GM12878 (cell line): ENCODE measurements at regions not wholly inside any gene's neighbourhood (a gene's known extent, or its start where the extent isn't known, plus 50 kb on each side); places are given as distances from the start of the nearest gene placed in this dataset.

Experiments
- ATAC-seq: fragments of 200-7000 bp; cut with Tn5 transposase; 3 replicates; pipeline ENCODE4 v1.9.1; 2020; ENCODE audit warnings: mild to moderate bottlenecking, moderate library complexity
- BruUV-seq: library from RNA; stranded (reverse); fragments of 400-500 nt; replicated peaks from 2 replicates; lab custom pipeline; 2021; lab: Mats Ljungman, UMichigan
- CTCF ChIA-PET: fragments of 300-600 bp; sonication (Branson Sonifier 250); formaldehyde crosslinking; extraction: SDS; loops from one replicate; lab custom pipeline; 2021; ENCODE audit warnings: inconsistent platforms; lab: Yijun Ruan, JAX
- POLR2A ChIA-PET: fragments of 350-600 bp; formaldehyde crosslinking; extraction: SDS; loops from one replicate; lab custom pipeline; 2021; ENCODE audit warnings: inconsistent platforms; lab: Charles Lee
- RAD21 ChIA-PET: fragments of 300-600 bp; sonication (Branson Sonifier 250); formaldehyde crosslinking; loops from one replicate; lab custom pipeline; 2023; ENCODE audit warnings: antibody characterized with exemption; ENCODE audit not compliant: unreplicated experiment; lab: Charles Lee
- SMC1A ChIA-PET: fragments of 300-600 bp; sonication (Branson Sonifier 250); formaldehyde crosslinking; loops from one replicate; lab custom pipeline; 2023; ENCODE audit not compliant: unreplicated experiment, uncharacterized antibody; lab: Charles Lee
- DNase-seq: peaks from one replicate; pipeline ENCODE4 v3.0.0-alpha.2; 2011; ENCODE audit warnings: low read depth, low spot score
- FAIRE-seq: peaks from 3 replicates; lab custom pipeline; 2011; peaks lifted over from hg19 to GRCh38; lab: Jason Lieb, UNC
- H2AFZ ChIP-seq: 2 replicates; pipeline ENCODE4 v1.6.0; 2011; ENCODE audit warnings: low read depth, low read length, control low read depth; ENCODE audit not compliant: control insufficient read depth
- H3K27ac ChIP-seq: 2 replicates; pipeline ENCODE4 v1.5.1; 2011; ENCODE audit warnings: control low read depth; ENCODE audit not compliant: control insufficient read depth, insufficient read depth
- H3K27me3 ChIP-seq, 2 experiments: replicated peaks in 1 of 2; 2 replicates each; pipeline versions ENCODE4 v1.6.0 to v1.6.1; 2011; ENCODE audit warnings: low read length in 1 of 2; ENCODE audit not compliant: control insufficient read depth in 2 of 2, insufficient read depth in 2 of 2
- H3K36me3 ChIP-seq, 2 experiments: 2 replicates each; pipeline ENCODE4 v1.5.1; 2011; ENCODE audit warnings: low read length in 1 of 2; ENCODE audit not compliant: control insufficient read depth in 2 of 2, insufficient read depth in 2 of 2
- H3K4me1 ChIP-seq: 2 replicates; pipeline ENCODE4 v1.6.1; 2011; ENCODE audit warnings: mild to moderate bottlenecking, low read length, moderate library complexity, mixed read lengths; ENCODE audit not compliant: control insufficient read depth, insufficient read depth
- H3K4me2 ChIP-seq: 2 replicates; pipeline ENCODE4 v1.6.0; 2011; ENCODE audit warnings: control low read depth; ENCODE audit not compliant: control insufficient read depth, insufficient read depth
- H3K4me3 ChIP-seq: fragments of 200-600 bp; sonication (generic); 2 replicates; pipeline ENCODE4 v1.5.1; 2016
- H3K79me2 ChIP-seq: 2 replicates; pipeline ENCODE4 v1.6.0; 2011; ENCODE audit warnings: low read length; ENCODE audit not compliant: control insufficient read depth, insufficient read depth
- H3K9ac ChIP-seq: 2 replicates; pipeline ENCODE4 v1.8.0; 2011; ENCODE audit warnings: low read length, control low read depth, mixed read lengths; ENCODE audit not compliant: control insufficient read depth, insufficient read depth
- H3K9me3 ChIP-seq: replicated peaks from 3 replicates; pipeline ENCODE4 v1.5.1; 2011; ENCODE audit warnings: mild to moderate bottlenecking, low read length; ENCODE audit not compliant: control insufficient read depth, insufficient read depth
- H4K20me1 ChIP-seq: 2 replicates; pipeline ENCODE4 v1.6.0; 2011; ENCODE audit not compliant: control insufficient read depth, insufficient read depth
- ATF7 ChIP-seq: fragments of 450-650 bp; IDR thresholded peaks from 2 replicates; pipeline ENCODE4 v1.6.1; 2016; ENCODE audit warnings: low read depth, mild to moderate bottlenecking
- CHD2 ChIP-seq: IDR thresholded peaks from 2 replicates; pipeline ENCODE4 v1.6.1; 2011; ENCODE audit warnings: low read depth, low read length, improper control_type of control experiment, borderline replicate concordance
- CHD4 ChIP-seq: fragments of 200-600 bp; sonication (generic); IDR thresholded peaks from 2 replicates; pipeline ENCODE4 v1.6.1; 2016; ENCODE audit warnings: mild to moderate bottlenecking
- EP300 ChIP-seq, 2 experiments: fragments of 150-350 bp in 1 of 2; IDR thresholded peaks; 2 replicates each; pipeline ENCODE4 v1.6.1; 2011 to 2012; ENCODE audit warnings: low read depth in 2 of 2, low read length in 2 of 2, borderline replicate concordance in 1 of 2, improper control_type of control experiment in 1 of 2, inconsistent platforms in 1 of 2; ENCODE audit not compliant: control insufficient read depth in 1 of 2
- NFIC ChIP-seq: IDR thresholded peaks from 2 replicates; pipeline ENCODE4 v1.6.1; 2012; ENCODE audit warnings: low read depth, mild to moderate bottlenecking, inconsistent platforms, low read length, moderate library complexity
- POLR2AphosphoS2 ChIP-seq: IDR thresholded peaks from 2 replicates; pipeline ENCODE4 v1.6.1; 2011; ENCODE audit warnings: low read depth, mild to moderate bottlenecking, low read length, improper control_type of control experiment, moderate library complexity
- RCOR1 ChIP-seq: conservative IDR thresholded peaks from 2 replicates; pipeline ENCODE4 v1.6.1; 2012; ENCODE audit warnings: low read depth, low read length, improper control_type of control experiment
- RUNX3 ChIP-seq: IDR thresholded peaks from 2 replicates; pipeline ENCODE4 v1.6.1; 2012; ENCODE audit warnings: low read length, inconsistent platforms
- SPI1 ChIP-seq: IDR thresholded peaks from 2 replicates; pipeline ENCODE4 v1.6.1; 2011; ENCODE audit warnings: low read depth, mild to moderate bottlenecking, low read length, moderate library complexity, borderline replicate concordance; ENCODE audit not compliant: insufficient read depth
- TARDBP ChIP-seq: IDR thresholded peaks from 2 replicates; pipeline ENCODE4 v1.6.1; 2016; ENCODE audit warnings: borderline replicate concordance
- WGBS: methylation state at CpG from one replicate; pipeline ENCODE4 v1.1.6; 2016; ENCODE audit warnings: low lambda C conversion rate; ENCODE audit not compliant: insufficient replicate concordance, insufficient coverage; ENCODE audit errors: missing lambda C conversion rate; 5-methylcytosine and 5-hydroxymethylcytosine counted together
- in situ Hi-C: fragments of 300-500 bp; cut with MboI; formaldehyde crosslinking; loops from 9 replicates; pipeline ENCODE4 v1.14.3; 2018; ENCODE audit warnings: mixed read lengths
- intact Hi-C: fragments of 100-400 bp; cut with micrococcal nuclease; formaldehyde crosslinking; loops from one replicate; pipeline ENCODE4 v1.14.2; 2022; ENCODE audit not compliant: unreplicated experiment
- TF ChIP-seq, protein P1 (sequence below): fragments of 150-350 bp; IDR thresholded peaks from 2 replicates; pipeline ENCODE4 v1.6.1; 2014; ENCODE audit warnings: mild to moderate bottlenecking, low read depth, low read length
- TF ChIP-seq, protein P2 (sequence below): IDR thresholded peaks from 2 replicates; pipeline ENCODE4 v1.6.1; 2012; ENCODE audit warnings: mild to moderate bottlenecking, low read depth, low read length
- TF ChIP-seq, protein P3 (sequence below): fragments of 150-350 bp; IDR thresholded peaks from 2 replicates; pipeline ENCODE4 v1.6.1; 2016; ENCODE audit warnings: low read depth, low read length

DNA sequence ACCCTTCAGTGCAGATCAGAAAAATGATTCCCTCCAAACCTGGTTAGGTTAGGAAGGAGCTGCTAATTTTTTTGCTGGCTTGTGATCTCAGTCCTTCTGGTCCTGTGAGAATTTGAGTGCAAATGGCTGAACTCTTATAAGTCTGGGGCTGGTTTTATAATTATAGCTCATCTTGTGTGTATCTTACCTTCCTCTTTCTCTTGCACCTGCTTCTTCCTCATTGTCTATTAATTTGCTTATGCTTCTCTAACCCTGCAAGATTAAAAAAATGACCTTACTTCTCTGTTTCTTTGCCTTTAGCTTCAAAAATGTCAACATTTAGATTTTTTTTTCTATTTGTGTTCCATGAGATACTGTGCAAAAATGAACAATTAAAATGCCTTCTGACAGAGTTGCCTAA, 576.2 kb downstream of the DHX35 start (continued):
- TF ChIP-seq SPI1 (no peak), NFIC (no peak), POLR2AphosphoS2 (no peak), TARDBP (no peak), RCOR1 (no peak), EP300 (IDR thresholded peaks at IDR 0.05; ENCODE audit: borderline replicate concordance in 1 of 2, control insufficient read depth in 1 of 2, low read depth in 2 of 2, low read length in 2 of 2) (no peak), CHD4 (no peak), CHD2 (no peak)
- TF ChIP-seq, protein P1, sequence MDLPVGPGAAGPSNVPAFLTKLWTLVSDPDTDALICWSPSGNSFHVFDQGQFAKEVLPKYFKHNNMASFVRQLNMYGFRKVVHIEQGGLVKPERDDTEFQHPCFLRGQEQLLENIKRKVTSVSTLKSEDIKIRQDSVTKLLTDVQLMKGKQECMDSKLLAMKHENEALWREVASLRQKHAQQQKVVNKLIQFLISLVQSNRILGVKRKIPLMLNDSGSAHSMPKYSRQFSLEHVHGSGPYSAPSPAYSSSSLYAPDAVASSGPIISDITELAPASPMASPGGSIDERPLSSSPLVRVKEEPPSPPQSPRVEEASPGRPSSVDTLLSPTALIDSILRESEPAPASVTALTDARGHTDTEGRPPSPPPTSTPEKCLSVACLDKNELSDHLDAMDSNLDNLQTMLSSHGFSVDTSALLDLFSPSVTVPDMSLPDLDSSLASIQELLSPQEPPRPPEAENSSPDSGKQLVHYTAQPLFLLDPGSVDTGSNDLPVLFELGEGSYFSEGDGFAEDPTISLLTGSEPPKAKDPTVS = no peak

GRCh38 chr20:39535301-39535700, 573.2 kb downstream of the DHX35 start:
- intact Hi-C loops (no loop called here), in situ Hi-C loops (no loop called here)
- no peak overlapping the region for H3K4me3 ChIP-seq
- DNase-seq (no peak), FAIRE-seq (no peak), ATAC-seq (no peak)
- ChIA-PET RAD21 (no interaction called here), POLR2A (interaction anchor here (0.6 to 0.7 kb wide), 2 partner anchors 10 to 19 kb away, joined by 3 read pairs; no protein-coding TSS in a partner anchor), CTCF (interaction anchor here (0.6 kb wide), 1 partner anchor 1346 kb away, joined by 3 read pairs; no protein-coding TSS in a partner anchor), SMC1A (no interaction called here)
- no peaks in the 10 kb centered on the region for H3K79me2 ChIP-seq
- H3K27me3 ChIP-seq = no peaks in the 10 kb centered on the region
- TF ChIP-seq, protein P2, sequence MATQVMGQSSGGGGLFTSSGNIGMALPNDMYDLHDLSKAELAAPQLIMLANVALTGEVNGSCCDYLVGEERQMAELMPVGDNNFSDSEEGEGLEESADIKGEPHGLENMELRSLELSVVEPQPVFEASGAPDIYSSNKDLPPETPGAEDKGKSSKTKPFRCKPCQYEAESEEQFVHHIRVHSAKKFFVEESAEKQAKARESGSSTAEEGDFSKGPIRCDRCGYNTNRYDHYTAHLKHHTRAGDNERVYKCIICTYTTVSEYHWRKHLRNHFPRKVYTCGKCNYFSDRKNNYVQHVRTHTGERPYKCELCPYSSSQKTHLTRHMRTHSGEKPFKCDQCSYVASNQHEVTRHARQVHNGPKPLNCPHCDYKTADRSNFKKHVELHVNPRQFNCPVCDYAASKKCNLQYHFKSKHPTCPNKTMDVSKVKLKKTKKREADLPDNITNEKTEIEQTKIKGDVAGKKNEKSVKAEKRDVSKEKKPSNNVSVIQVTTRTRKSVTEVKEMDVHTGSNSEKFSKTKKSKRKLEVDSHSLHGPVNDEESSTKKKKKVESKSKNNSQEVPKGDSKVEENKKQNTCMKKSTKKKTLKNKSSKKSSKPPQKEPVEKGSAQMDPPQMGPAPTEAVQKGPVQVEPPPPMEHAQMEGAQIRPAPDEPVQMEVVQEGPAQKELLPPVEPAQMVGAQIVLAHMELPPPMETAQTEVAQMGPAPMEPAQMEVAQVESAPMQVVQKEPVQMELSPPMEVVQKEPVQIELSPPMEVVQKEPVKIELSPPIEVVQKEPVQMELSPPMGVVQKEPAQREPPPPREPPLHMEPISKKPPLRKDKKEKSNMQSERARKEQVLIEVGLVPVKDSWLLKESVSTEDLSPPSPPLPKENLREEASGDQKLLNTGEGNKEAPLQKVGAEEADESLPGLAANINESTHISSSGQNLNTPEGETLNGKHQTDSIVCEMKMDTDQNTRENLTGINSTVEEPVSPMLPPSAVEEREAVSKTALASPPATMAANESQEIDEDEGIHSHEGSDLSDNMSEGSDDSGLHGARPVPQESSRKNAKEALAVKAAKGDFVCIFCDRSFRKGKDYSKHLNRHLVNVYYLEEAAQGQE = no peak
- TF ChIP-seq, protein P3, sequence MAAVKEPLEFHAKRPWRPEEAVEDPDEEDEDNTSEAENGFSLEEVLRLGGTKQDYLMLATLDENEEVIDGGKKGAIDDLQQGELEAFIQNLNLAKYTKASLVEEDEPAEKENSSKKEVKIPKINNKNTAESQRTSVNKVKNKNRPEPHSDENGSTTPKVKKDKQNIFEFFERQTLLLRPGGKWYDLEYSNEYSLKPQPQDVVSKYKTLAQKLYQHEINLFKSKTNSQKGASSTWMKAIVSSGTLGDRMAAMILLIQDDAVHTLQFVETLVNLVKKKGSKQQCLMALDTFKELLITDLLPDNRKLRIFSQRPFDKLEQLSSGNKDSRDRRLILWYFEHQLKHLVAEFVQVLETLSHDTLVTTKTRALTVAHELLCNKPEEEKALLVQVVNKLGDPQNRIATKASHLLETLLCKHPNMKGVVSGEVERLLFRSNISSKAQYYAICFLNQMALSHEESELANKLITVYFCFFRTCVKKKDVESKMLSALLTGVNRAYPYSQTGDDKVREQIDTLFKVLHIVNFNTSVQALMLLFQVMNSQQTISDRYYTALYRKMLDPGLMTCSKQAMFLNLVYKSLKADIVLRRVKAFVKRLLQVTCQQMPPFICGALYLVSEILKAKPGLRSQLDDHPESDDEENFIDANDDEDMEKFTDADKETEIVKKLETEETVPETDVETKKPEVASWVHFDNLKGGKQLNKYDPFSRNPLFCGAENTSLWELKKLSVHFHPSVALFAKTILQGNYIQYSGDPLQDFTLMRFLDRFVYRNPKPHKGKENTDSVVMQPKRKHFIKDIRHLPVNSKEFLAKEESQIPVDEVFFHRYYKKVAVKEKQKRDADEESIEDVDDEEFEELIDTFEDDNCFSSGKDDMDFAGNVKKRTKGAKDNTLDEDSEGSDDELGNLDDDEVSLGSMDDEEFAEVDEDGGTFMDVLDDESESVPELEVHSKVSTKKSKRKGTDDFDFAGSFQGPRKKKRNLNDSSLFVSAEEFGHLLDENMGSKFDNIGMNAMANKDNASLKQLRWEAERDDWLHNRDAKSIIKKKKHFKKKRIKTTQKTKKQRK = no peak
- no peak for TF ChIP-seq ATF7
- TF ChIP-seq RUNX3 = no peak
- no peak for TF ChIP-seq RCOR1
- no peak overlapping the region for H3K9ac ChIP-seq
- BruUV-seq = no TSS peak
- 43% methylated on average over 1 of the region's 1 CpG for WGBS
- H4K20me1 ChIP-seq = no peaks in the 10 kb centered on the region
- H2AFZ ChIP-seq = no peak overlapping the region
- no peak overlapping the region for H3K4me2 ChIP-seq
- H3K9me3 ChIP-seq = no peaks in the 10 kb centered on the region
- H3K36me3 ChIP-seq = no peaks in the 10 kb centered on the region
- no peak overlapping the region for H3K27ac ChIP-seq
- H3K4me1 ChIP-seq = no peaks in the 10 kb centered on the region
